Heart left ventricle (tissue), 13 donors: ENCODE measurements at regions not wholly inside any gene's neighbourhood (a gene's known extent, or its start where the extent isn't known, plus 50 kb on each side); places are given as distances from the start of the nearest gene placed in this dataset.

ENCODE experiments used
- POLR2A ChIP-seq, 2 donors: fragments of 450-650 bp; IDR thresholded peaks; one replicate each; pipeline ENCODE4 v1.6.1; 2017; ENCODE audit warnings: antibody characterized with exemption in 2 of 2, mild to moderate bottlenecking in 2 of 2, moderate library complexity in 2 of 2
- TF ChIP-seq, protein P1 (sequence below), 12 donors: fragments of 200-600 bp; sonication (generic) in 4 of 12; IDR thresholded peaks; one replicate each; pipeline versions ENCODE4 v1.5.0 to v1.8.0; 2018 to 2022; ENCODE audit warnings: antibody characterized with exemption in 12 of 12, mild to moderate bottlenecking in 5 of 12
- donor health status: ischemic (EF 13 %, LVEDD 7.1; RV severe dilation, severe dysfunction).
- donor health status: DM: no; HTN: yes; CAD: no.
- donor health status: DM: no; HTN: no; CAD: no.
- donor health status: ischemic (EF 25% LVEDD 6.9; RV normal size, moderate dysfunction).
- donor health status: ischemic (EF 25% LVEDD 5.7; RV mildly dilated, moderate dysfunction).
- donor health status: ischemic (EF 35%, LVEDD 5.7; RV mildly dilated, moderate dysfunction).
- donor health status: nonischemic (EF 11% LVEDD 7.7; RV severe dilation, severe dysfunction).
- donor health status: DM: yes; HTN: yes; CAD: no.
- donor health status: PGD.
- donor health status: ischemic (EF 29% LVEDD 5.4; RV normal size, mild dysfunction).
- donor health status: nonischemic (EF 23%, LVEDD 6.1; RV moderate dilation, normal function).

GRCh38 chr12:68402422-68402821, 70.3 kb upstream of the MDM1 start:
- no peak for TF ChIP-seq POLR2A (IDR thresholded peaks at IDR 0.05)
- TF ChIP-seq, protein P1, sequence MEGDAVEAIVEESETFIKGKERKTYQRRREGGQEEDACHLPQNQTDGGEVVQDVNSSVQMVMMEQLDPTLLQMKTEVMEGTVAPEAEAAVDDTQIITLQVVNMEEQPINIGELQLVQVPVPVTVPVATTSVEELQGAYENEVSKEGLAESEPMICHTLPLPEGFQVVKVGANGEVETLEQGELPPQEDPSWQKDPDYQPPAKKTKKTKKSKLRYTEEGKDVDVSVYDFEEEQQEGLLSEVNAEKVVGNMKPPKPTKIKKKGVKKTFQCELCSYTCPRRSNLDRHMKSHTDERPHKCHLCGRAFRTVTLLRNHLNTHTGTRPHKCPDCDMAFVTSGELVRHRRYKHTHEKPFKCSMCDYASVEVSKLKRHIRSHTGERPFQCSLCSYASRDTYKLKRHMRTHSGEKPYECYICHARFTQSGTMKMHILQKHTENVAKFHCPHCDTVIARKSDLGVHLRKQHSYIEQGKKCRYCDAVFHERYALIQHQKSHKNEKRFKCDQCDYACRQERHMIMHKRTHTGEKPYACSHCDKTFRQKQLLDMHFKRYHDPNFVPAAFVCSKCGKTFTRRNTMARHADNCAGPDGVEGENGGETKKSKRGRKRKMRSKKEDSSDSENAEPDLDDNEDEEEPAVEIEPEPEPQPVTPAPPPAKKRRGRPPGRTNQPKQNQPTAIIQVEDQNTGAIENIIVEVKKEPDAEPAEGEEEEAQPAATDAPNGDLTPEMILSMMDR (IDR thresholded peaks at IDR 0.05): no peak
